GM12875 (cell line): ENCODE measurements at regions not wholly inside any gene's neighbourhood (a gene's known extent, or its start where the extent isn't known, plus 50 kb on each side); places are given as distances from the start of the nearest gene placed in this dataset.
"Not testable (repeated sequence)": the region's sequence is repeated elsewhere in the genome, so short reads cannot be mapped to it uniquely, and the experiment has no call there.

Experiments used
- H3K4me3 ChIP-seq: one replicate; pipeline ENCODE4 v1.5.1; 2011; ENCODE audit warnings: low read depth, low read length, control low read depth
- CTCF ChIP-seq: IDR thresholded peaks from 2 replicates; pipeline ENCODE4 v1.5.1; 2011; ENCODE audit warnings: low read depth, mild to moderate bottlenecking, control low read depth, inconsistent platforms, low read length, moderate library complexity, borderline replicate concordance; ENCODE audit not compliant: insufficient read depth

- H3K4me3 ChIP-seq, result no peak overlapping the region
- TF ChIP-seq CTCF, result no peak
These were observed 538.8 kb downstream of the TMEM38B start for GRCh38 chr9:106233116-106233515.

DNA sequence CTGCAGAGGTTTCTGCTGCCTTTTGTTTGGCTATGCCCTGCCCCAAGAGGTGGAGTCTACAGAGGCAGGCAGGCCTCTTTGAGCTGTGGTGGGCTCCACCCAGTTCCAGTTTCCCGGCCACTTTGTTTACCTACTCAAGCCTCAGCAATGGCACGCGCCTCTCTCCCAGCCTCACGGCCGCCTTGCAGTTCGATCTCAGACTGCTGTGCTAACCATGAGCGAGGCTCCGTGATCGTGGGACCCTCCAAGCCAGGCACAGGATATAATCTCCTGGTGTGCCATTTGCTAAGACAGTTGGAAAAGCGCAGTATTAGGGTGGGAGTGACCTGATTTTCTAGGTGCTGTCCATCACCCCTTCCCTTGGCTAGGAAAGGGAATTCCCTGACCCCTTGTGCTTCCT lies 566.6 kb downstream of the TMEM38B start:
- not testable (repeated sequence) for H3K4me3 ChIP-seq

GRCh38 chr9:106277966-106278365 lies 583.6 kb downstream of the TMEM38B start:
- H3K4me3 ChIP-seq, result no peak overlapping the region
- no peak for TF ChIP-seq CTCF

DNA sequence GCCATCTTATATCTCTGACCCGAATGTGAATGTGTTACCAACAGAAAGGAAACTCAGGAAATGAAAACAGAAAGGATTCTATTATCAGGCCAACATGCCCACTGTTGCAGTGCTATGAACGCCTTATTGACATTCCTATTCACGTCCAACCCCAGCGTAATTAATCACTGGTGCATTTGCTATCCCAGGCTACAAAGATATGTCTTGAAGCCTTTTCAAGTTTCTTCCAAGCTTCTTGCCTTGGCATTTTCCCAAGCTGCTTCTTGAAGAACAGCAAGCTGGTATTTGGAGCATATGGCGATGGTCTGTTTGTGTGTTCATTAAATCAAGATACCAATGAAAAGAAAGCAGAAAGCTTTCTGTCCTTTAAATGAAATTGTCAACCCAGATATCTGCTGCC lies 579.2 kb upstream of the ZNF462 start:
- TF ChIP-seq CTCF, result no peak
- no peak overlapping the region for H3K4me3 ChIP-seq

- H3K4me3 ChIP-seq, result no peak overlapping the region
- TF ChIP-seq CTCF, result 0 out of 2 replicates have a peak, but pooled peaks have one; percentile 13
These were observed 578.7 kb upstream of the ZNF462 start for GRCh38 chr9:106284296-106284695.

GRCh38 chr9:106286249-106286648 lies 576.7 kb upstream of the ZNF462 start:
- H3K4me3 ChIP-seq, result no peak overlapping the region
- peak; percentile 13; the same call in 1 of the 2 replicates for TF ChIP-seq CTCF

GRCh38 chr9:106287091-106287631 lies 575.8 kb upstream of the ZNF462 start:
- H3K4me3 ChIP-seq, result no peak overlapping the region
- no peak for TF ChIP-seq CTCF

DNA sequence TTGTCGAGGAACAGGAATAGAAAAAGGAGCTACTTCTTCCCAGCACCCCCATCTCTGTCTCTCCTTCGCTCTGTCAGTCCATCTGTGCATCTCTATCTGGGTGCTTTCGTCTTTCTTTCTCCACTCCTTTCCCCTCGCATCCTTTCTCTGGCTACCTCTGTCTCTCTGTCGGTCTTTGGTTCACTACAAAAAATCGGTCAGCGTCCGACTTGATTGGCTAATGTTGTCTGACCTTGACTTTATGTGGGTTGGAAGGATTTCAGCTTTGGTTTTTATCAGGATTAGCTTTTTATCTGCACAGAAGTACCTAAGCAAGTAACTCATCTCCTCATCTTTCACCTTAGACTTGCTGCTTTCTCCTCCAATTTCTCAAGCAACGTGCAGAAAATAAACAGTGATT lies 575.2 kb upstream of the ZNF462 start:
- no peak for TF ChIP-seq CTCF
- no peak overlapping the region for H3K4me3 ChIP-seq
